Colon (tissue), 2 donors: ENCODE measurements at regions not wholly inside any gene's neighbourhood (a gene's known extent, or its start where the extent isn't known, plus 50 kb on each side); places are given as distances from the start of the nearest gene placed in this dataset.

ENCODE experiments used
- FAIRE-seq: peaks from 2 replicates; lab custom pipeline; 2012; peaks lifted over from hg19 to GRCh38; lab: Jason Lieb, UNC
- donor health status: control.
- donor health status: control.

GRCh38 chr2:19600506-19600905 is 242.1 kb upstream of the OSR1 start:
- FAIRE-seq = no peak

GRCh38 chr2:19598971-19599370 is 240.5 kb upstream of the OSR1 start:
- FAIRE-seq = no peak

- no peak for FAIRE-seq
These were observed 233.8 kb upstream of the OSR1 start for GRCh38 chr2:19592197-19592596.

GRCh38 chr2:19589791-19590190 is 231.4 kb upstream of the OSR1 start:
- FAIRE-seq = no peak

GRCh38 chr2:19580830-19581229 is 222.4 kb upstream of the OSR1 start:
- no peak for FAIRE-seq

- no peak for FAIRE-seq
These were observed 221.8 kb upstream of the OSR1 start for GRCh38 chr2:19580264-19580663.

- no peak for FAIRE-seq
These were observed 221.0 kb upstream of the OSR1 start for GRCh38 chr2:19579461-19579860.

- no peak for FAIRE-seq
These were observed 219.3 kb upstream of the OSR1 start for GRCh38 chr2:19577723-19578122.

GRCh38 chr2:19576411-19576810 is 218.0 kb upstream of the OSR1 start:
- no peak for FAIRE-seq

GRCh38 chr2:19575641-19576040 is 217.2 kb upstream of the OSR1 start:
- FAIRE-seq = no peak

- FAIRE-seq = no peak
These were observed 216.4 kb upstream of the OSR1 start for GRCh38 chr2:19574778-19575260.

- FAIRE-seq = no peak
These were observed 215.4 kb upstream of the OSR1 start for GRCh38 chr2:19573784-19574183.

- FAIRE-seq = no peak
These were observed 213.3 kb upstream of the OSR1 start for GRCh38 chr2:19571773-19572172.

GRCh38 chr2:19569300-19569791 is 210.9 kb upstream of the OSR1 start:
- no peak for FAIRE-seq

GRCh38 chr2:19568809-19569208 is 210.4 kb upstream of the OSR1 start:
- no peak for FAIRE-seq

GRCh38 chr2:19560785-19561184 is 202.4 kb upstream of the OSR1 start:
- FAIRE-seq = no peak

GRCh38 chr2:19559596-19560240 is 201.3 kb upstream of the OSR1 start:
- FAIRE-seq = no peak

GRCh38 chr2:19556648-19557047 is 198.2 kb upstream of the OSR1 start:
- no peak for FAIRE-seq

GRCh38 chr2:19554520-19554919 is 196.1 kb upstream of the OSR1 start:
- FAIRE-seq = no peak

- FAIRE-seq = no peak
These were observed 193.8 kb upstream of the OSR1 start for GRCh38 chr2:19552270-19552669.

- no peak for FAIRE-seq
These were observed 192.3 kb upstream of the OSR1 start for GRCh38 chr2:19550750-19551149.

- no peak for FAIRE-seq
These were observed 191.4 kb upstream of the OSR1 start for GRCh38 chr2:19549821-19550220.

- no peak for FAIRE-seq
These were observed 189.7 kb upstream of the OSR1 start for GRCh38 chr2:19548116-19548515.

- no peak for FAIRE-seq
These were observed 188.9 kb upstream of the OSR1 start for GRCh38 chr2:19547321-19547720.
